Choroid plexus epithelial cell (primary cell): ENCODE measurements at regions not wholly inside any gene's neighbourhood (a gene's known extent, or its start where the extent isn't known, plus 50 kb on each side); places are given as distances from the start of the nearest gene placed in this dataset.
A peak's percentile ranks its signal among the peaks of the same experiment; 100 is the strongest.

Experiments used
- DNase-seq: peaks from one replicate; pipeline ENCODE4 v3.0.0-alpha.2; 2010; ENCODE audit warnings: low read depth
- H3K4me3 ChIP-seq: 2 replicates; pipeline ENCODE4 v1.5.1; 2011; ENCODE audit warnings: low read depth, mild to moderate bottlenecking, control low read depth, low read length, moderate library complexity
- CTCF ChIP-seq: conservative IDR thresholded peaks from 2 replicates; pipeline ENCODE4 v1.5.1; 2011; ENCODE audit warnings: low read depth, mild to moderate bottlenecking, control low read depth, inconsistent platforms, low read length, moderate library complexity

GRCh38 chr15:39075756-39076341 lies 505.0 kb upstream of the THBS1 start:
- no peak overlapping the region for H3K4me3 ChIP-seq
- DNase-seq: no peak
- no peak for TF ChIP-seq CTCF

- H3K4me3 ChIP-seq: no peak overlapping the region
- no peak for DNase-seq
- TF ChIP-seq CTCF: no peak
Observed at GRCh38 chr15:39078026-39078425, 502.9 kb upstream of the THBS1 start.

- no peak overlapping the region for H3K4me3 ChIP-seq
- DNase-seq: peak; percentile 63
- TF ChIP-seq CTCF: no peak
Observed at GRCh38 chr15:39079296-39079847, 501.5 kb upstream of the THBS1 start.

GRCh38 chr15:39083213-39083612 lies 497.7 kb upstream of the THBS1 start:
- peak; percentile 78 for DNase-seq
- no peak overlapping the region for H3K4me3 ChIP-seq
- TF ChIP-seq CTCF: no peak

- TF ChIP-seq CTCF: no peak
- H3K4me3 ChIP-seq: no peak overlapping the region
- DNase-seq: peak; percentile 90
Observed at GRCh38 chr15:39084674-39085530, 496.0 kb upstream of the THBS1 start.

- no peak for DNase-seq
- no peak for TF ChIP-seq CTCF
- no peak overlapping the region for H3K4me3 ChIP-seq
Observed at GRCh38 chr15:39086641-39087040, 494.2 kb upstream of the THBS1 start.
